ENCODE measurements at regions not wholly inside any gene's neighbourhood (a gene's known extent, or its start where the extent isn't known, plus 50 kb on each side); places are given as distances from the start of the nearest gene placed in this dataset.

- TF ChIP-seq CTCF (conservative IDR thresholded peaks at IDR 0.05; ENCODE audit: low read length) = no peak
- TF ChIP-seq EZH2phosphoT487 (IDR thresholded peaks at IDR 0.05; ENCODE audit: borderline replicate concordance, low read depth, low read length) = no peak
Measured at GRCh38 chr13:83499286-83499685, 383.0 kb downstream of the SLITRK1 start.
